ENCODE measurements at regions not wholly inside any gene's neighbourhood (a gene's known extent, or its start where the extent isn't known, plus 50 kb on each side); places are given as distances from the start of the nearest gene placed in this dataset.

DNA sequence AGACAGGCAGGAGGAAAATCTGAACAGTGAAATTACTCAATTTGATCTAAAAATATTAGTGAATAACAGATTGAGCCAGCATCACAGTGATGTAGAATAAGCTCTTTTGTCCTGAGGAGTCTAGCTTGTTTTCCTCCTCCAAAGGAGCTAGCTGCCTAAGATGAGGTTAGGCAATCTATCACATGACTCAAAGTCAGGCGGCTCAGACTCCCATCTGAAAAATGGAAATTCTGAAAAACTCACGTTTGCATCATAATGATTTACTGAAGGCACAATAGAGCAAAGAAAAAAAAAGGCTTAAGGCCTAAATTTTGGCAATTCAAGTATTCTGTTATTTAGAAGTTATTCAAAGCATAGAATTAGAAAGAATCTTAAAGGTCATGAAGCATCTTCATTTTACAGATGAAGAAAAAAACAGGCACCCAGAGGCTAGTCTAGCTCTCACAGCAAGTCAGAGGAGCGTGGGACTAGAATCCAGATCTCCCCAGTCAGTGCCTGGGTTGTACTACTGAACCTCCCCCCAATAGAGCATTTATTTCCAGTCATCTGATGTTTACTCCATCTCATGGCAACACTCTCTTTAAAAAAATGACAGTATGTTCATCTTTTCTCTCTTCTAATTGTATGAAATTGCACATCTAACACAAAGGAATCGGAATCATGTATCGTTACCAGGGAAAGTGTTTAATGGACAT is 62.5 kb upstream of the ATF3 start:
- Histone ChIP-seq H3K4me3 (ENCODE audit: low read depth in 1 of 3, low read length in 3 of 3) (no peak overlapping the region), H3K9ac (ENCODE audit: low read depth in 1 of 2, low read length in 2 of 2) (no peak overlapping the region), H3K27ac (ENCODE audit: low read depth in 1 of 2, low read length in 2 of 2) (no peak overlapping the region), H3K27me3 (ENCODE audit: control insufficient read depth in 4 of 4, insufficient read depth in 4 of 4, low read length in 3 of 4) (no peaks in the 10 kb centered on the region), H3K9me3 (ENCODE audit: control insufficient read depth in 4 of 4, low read length in 3 of 4) (no peaks in the 10 kb centered on the region), H3K4me1 (ENCODE audit: control insufficient read depth in 4 of 4, insufficient read depth in 4 of 4, low read length in 3 of 4) (no peaks in the 10 kb centered on the region), H3K36me3 (ENCODE audit: control insufficient read depth in 4 of 4, insufficient read depth in 3 of 4, low read depth in 1 of 4, low read length in 3 of 4) (no peaks in the 10 kb centered on the region)
- TF ChIP-seq SP1 (IDR thresholded peaks at IDR 0.05) (no peak), EGR1 (IDR thresholded peaks at IDR 0.05; ENCODE audit: low read depth in 2 of 2) (no peak), RXRA (IDR thresholded peaks at IDR 0.05) (no peak), HNF4A (conservative IDR thresholded peaks at IDR 0.05) (no peak), YY1 (IDR thresholded peaks at IDR 0.05) (no peak), NR2F2 (IDR thresholded peaks at IDR 0.05) (no peak), HNF4G (IDR thresholded peaks at IDR 0.05) (no peak), FOXA2 (IDR thresholded peaks at IDR 0.05) (no peak), TAF1 (conservative IDR thresholded peaks at IDR 0.05) (no peak), GABPA (IDR thresholded peaks at IDR 0.05 in 1 of 2, conservative IDR thresholded peaks at IDR 0.05 in 1 of 2) (no peak), FOXA1 (IDR thresholded peaks at IDR 0.05) (no peak), JUND (IDR thresholded peaks at IDR 0.05) (no peak)
- TF ChIP-seq, protein P1, sequence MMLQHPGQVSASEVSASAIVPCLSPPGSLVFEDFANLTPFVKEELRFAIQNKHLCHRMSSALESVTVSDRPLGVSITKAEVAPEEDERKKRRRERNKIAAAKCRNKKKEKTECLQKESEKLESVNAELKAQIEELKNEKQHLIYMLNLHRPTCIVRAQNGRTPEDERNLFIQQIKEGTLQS (IDR thresholded peaks at IDR 0.05), result no peak
- TF ChIP-seq, protein P2, sequence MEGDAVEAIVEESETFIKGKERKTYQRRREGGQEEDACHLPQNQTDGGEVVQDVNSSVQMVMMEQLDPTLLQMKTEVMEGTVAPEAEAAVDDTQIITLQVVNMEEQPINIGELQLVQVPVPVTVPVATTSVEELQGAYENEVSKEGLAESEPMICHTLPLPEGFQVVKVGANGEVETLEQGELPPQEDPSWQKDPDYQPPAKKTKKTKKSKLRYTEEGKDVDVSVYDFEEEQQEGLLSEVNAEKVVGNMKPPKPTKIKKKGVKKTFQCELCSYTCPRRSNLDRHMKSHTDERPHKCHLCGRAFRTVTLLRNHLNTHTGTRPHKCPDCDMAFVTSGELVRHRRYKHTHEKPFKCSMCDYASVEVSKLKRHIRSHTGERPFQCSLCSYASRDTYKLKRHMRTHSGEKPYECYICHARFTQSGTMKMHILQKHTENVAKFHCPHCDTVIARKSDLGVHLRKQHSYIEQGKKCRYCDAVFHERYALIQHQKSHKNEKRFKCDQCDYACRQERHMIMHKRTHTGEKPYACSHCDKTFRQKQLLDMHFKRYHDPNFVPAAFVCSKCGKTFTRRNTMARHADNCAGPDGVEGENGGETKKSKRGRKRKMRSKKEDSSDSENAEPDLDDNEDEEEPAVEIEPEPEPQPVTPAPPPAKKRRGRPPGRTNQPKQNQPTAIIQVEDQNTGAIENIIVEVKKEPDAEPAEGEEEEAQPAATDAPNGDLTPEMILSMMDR (IDR thresholded peaks at IDR 0.05; ENCODE audit: low read depth, low read length, missing input control), result no peak
- TF ChIP-seq, protein P3, sequence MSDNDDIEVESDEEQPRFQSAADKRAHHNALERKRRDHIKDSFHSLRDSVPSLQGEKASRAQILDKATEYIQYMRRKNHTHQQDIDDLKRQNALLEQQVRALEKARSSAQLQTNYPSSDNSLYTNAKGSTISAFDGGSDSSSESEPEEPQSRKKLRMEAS (IDR thresholded peaks at IDR 0.05), result no peak
- TF ChIP-seq, protein P4, sequence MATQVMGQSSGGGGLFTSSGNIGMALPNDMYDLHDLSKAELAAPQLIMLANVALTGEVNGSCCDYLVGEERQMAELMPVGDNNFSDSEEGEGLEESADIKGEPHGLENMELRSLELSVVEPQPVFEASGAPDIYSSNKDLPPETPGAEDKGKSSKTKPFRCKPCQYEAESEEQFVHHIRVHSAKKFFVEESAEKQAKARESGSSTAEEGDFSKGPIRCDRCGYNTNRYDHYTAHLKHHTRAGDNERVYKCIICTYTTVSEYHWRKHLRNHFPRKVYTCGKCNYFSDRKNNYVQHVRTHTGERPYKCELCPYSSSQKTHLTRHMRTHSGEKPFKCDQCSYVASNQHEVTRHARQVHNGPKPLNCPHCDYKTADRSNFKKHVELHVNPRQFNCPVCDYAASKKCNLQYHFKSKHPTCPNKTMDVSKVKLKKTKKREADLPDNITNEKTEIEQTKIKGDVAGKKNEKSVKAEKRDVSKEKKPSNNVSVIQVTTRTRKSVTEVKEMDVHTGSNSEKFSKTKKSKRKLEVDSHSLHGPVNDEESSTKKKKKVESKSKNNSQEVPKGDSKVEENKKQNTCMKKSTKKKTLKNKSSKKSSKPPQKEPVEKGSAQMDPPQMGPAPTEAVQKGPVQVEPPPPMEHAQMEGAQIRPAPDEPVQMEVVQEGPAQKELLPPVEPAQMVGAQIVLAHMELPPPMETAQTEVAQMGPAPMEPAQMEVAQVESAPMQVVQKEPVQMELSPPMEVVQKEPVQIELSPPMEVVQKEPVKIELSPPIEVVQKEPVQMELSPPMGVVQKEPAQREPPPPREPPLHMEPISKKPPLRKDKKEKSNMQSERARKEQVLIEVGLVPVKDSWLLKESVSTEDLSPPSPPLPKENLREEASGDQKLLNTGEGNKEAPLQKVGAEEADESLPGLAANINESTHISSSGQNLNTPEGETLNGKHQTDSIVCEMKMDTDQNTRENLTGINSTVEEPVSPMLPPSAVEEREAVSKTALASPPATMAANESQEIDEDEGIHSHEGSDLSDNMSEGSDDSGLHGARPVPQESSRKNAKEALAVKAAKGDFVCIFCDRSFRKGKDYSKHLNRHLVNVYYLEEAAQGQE (IDR thresholded peaks at IDR 0.05), result no peak
- DNase-seq (ENCODE audit: low spot score), result no peak
- WGBS, result 88% methylated on average over 5 of the region's 5 CpGs

DNA sequence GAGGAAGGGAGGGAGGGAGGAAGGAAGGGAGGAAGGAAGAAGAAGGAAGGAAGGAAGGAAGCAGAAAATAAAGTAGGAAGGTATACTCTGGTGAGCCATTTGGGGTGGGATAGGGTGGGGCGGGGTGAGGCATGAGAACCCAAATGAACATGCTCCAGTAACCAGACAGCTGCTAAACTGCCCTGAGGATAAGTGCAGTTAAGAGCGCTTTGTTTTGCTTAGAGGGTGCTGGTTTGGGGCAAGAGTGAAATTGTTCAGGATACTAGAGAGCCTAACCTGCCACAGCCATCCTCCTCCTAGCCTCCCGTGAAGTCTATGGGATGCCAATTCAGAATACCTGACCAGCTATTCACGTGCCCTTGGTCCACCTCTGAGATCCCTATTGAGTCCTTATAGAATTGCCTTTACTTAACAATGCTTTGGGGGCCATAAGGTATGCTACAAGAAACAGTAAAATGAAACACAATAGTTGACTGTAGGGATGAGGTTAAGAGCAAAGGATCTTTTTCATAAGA is 59.0 kb upstream of the ATF3 start:
- DNase-seq (ENCODE audit: low spot score), result no peak
- Histone ChIP-seq H3K27ac (ENCODE audit: low read depth in 1 of 2, low read length in 2 of 2) (no peak overlapping the region), H3K36me3 (ENCODE audit: control insufficient read depth in 4 of 4, insufficient read depth in 3 of 4, low read depth in 1 of 4, low read length in 3 of 4) (no peaks in the 10 kb centered on the region), H3K4me3 (ENCODE audit: low read depth in 1 of 3, low read length in 3 of 3) (no peak overlapping the region), H3K4me1 (ENCODE audit: control insufficient read depth in 4 of 4, insufficient read depth in 4 of 4, low read length in 3 of 4) (no peaks in the 10 kb centered on the region), H3K9ac (ENCODE audit: low read depth in 1 of 2, low read length in 2 of 2) (no peak overlapping the region), H3K9me3 (ENCODE audit: control insufficient read depth in 4 of 4, low read length in 3 of 4) (no peaks in the 10 kb centered on the region), H3K27me3 (ENCODE audit: control insufficient read depth in 4 of 4, insufficient read depth in 4 of 4, low read length in 3 of 4) (no peaks in the 10 kb centered on the region)
- 68% methylated on average over 4 of the region's 4 CpGs for WGBS
- no peak for TF ChIP-seq RXRA (IDR thresholded peaks at IDR 0.05)
- TF ChIP-seq, protein P3 (IDR thresholded peaks at IDR 0.05), result no peak
- TF ChIP-seq EGR1 (IDR thresholded peaks at IDR 0.05; ENCODE audit: low read depth in 2 of 2), result no peak
- TF ChIP-seq, protein P4 (IDR thresholded peaks at IDR 0.05), result no peak
- TF ChIP-seq, protein P2 (IDR thresholded peaks at IDR 0.05; ENCODE audit: low read depth, low read length, missing input control), result no peak
- no peak for TF ChIP-seq NR2F2 (IDR thresholded peaks at IDR 0.05)
- TF ChIP-seq, protein P1 (IDR thresholded peaks at IDR 0.05), result no peak
- no peak for TF ChIP-seq FOXA1 (IDR thresholded peaks at IDR 0.05)

All from liver (tissue), 8 donors.